GM20000 (cell line): ENCODE measurements at regions not wholly inside any gene's neighbourhood (a gene's known extent, or its start where the extent isn't known, plus 50 kb on each side); places are given as distances from the start of the nearest gene placed in this dataset.

Source experiments
- DNase-seq: peaks from one replicate; pipeline ENCODE4 v3.0.0; 2012; ENCODE audit warnings: low spot score
- TF ChIP-seq, protein P1 (sequence below): IDR thresholded peaks from 2 replicates; pipeline ENCODE4 v1.5.1; 2012; ENCODE audit warnings: mild to moderate bottlenecking, control low read depth; ENCODE audit errors: extremely low read depth, missing control alignments

- TF ChIP-seq, protein P1, sequence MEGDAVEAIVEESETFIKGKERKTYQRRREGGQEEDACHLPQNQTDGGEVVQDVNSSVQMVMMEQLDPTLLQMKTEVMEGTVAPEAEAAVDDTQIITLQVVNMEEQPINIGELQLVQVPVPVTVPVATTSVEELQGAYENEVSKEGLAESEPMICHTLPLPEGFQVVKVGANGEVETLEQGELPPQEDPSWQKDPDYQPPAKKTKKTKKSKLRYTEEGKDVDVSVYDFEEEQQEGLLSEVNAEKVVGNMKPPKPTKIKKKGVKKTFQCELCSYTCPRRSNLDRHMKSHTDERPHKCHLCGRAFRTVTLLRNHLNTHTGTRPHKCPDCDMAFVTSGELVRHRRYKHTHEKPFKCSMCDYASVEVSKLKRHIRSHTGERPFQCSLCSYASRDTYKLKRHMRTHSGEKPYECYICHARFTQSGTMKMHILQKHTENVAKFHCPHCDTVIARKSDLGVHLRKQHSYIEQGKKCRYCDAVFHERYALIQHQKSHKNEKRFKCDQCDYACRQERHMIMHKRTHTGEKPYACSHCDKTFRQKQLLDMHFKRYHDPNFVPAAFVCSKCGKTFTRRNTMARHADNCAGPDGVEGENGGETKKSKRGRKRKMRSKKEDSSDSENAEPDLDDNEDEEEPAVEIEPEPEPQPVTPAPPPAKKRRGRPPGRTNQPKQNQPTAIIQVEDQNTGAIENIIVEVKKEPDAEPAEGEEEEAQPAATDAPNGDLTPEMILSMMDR = no peak
- DNase-seq = no peak
Measured at GRCh38 chr3:18061737-18062656, 319.6 kb upstream of the TBC1D5 start.

DNA sequence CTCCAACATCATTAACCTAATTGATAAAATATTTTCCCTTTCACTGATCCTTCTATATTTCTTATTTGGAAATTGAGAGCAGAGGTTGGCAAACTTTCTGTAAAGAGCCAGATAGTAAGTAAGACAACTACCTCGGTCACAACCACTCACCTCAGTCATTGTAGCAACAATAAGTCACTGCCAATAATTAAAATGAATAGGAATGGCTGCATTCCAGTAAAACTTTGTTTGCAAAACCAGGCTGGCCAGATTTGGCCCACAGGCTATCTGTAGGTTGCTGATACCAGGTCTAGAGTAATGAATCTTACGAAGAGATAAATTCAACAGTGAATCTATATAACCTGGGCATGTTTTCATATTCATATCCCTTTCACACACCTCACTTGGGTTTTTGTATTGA lies 316.2 kb upstream of the TBC1D5 start:
- TF ChIP-seq, protein P1 = no peak
- no peak for DNase-seq

GRCh38 chr3:18057471-18058091 lies 315.1 kb upstream of the TBC1D5 start:
- TF ChIP-seq, protein P1 = no peak
- DNase-seq = no peak

GRCh38 chr3:18054625-18055024 lies 312.2 kb upstream of the TBC1D5 start:
- DNase-seq = no peak
- TF ChIP-seq, protein P1 = no peak

- TF ChIP-seq, protein P1 = no peak
- DNase-seq = no peak
Measured at GRCh38 chr3:18051306-18051705, 308.9 kb upstream of the TBC1D5 start.

- TF ChIP-seq, protein P1 = no peak
- no peak for DNase-seq
Measured at GRCh38 chr3:18049096-18049495, 306.7 kb upstream of the TBC1D5 start.

- DNase-seq = no peak
- TF ChIP-seq, protein P1 = no peak
Measured at GRCh38 chr3:18047052-18047451, 304.6 kb upstream of the TBC1D5 start.
